Stimulated activated CD4-positive, alpha-beta T cell treated with anti-CD3 and anti-CD28 coated beads, TNF-alpha, amount 100 ng/mL, for 48 hours (primary cell): ENCODE measurements at regions not wholly inside any gene's neighbourhood (a gene's known extent, or its start where the extent isn't known, plus 50 kb on each side); places are given as distances from the start of the nearest gene placed in this dataset.
"Not testable (repeated sequence)": the region's sequence is repeated elsewhere in the genome, so short reads cannot be mapped to it uniquely, and the experiment has no call there.

Source experiments
- DNase-seq, 3 donors: peaks; one replicate each; pipeline ENCODE4 v3.0.0-alpha.2; 2020; ENCODE audit warnings: low read depth in 3 of 3

- DNase-seq = not testable (repeated sequence)
These were observed 94.5 kb upstream of the RAB4A start for GRCh38 chr1:229176457-229176856.

GRCh38 chr1:229180161-229180560 is 90.8 kb upstream of the RAB4A start:
- no peak for DNase-seq

- DNase-seq = no peak
These were observed 89.5 kb upstream of the RAB4A start for GRCh38 chr1:229181419-229181818.

GRCh38 chr1:229183588-229183987 is 87.3 kb upstream of the RAB4A start:
- DNase-seq = no peak

- no peak for DNase-seq
These were observed 86.8 kb upstream of the RAB4A start for GRCh38 chr1:229184066-229184465.

- no peak for DNase-seq
These were observed 84.9 kb upstream of the RAB4A start for GRCh38 chr1:229185963-229186362.

GRCh38 chr1:229186373-229187056 is 84.4 kb upstream of the RAB4A start:
- DNase-seq = peak in 2 of 3 donors; percentile 17 to 18

GRCh38 chr1:229190057-229190575 is 80.8 kb upstream of the RAB4A start:
- no peak for DNase-seq

- no peak for DNase-seq
These were observed 79.7 kb upstream of the RAB4A start for GRCh38 chr1:229191066-229191674.

- no peak for DNase-seq
These were observed 78.9 kb upstream of the RAB4A start for GRCh38 chr1:229192031-229192430.

- DNase-seq = no peak
These were observed 78.1 kb upstream of the RAB4A start for GRCh38 chr1:229192853-229193252.

GRCh38 chr1:229194096-229194495 is 76.8 kb upstream of the RAB4A start:
- DNase-seq = no peak

GRCh38 chr1:229195246-229195645 is 75.7 kb upstream of the RAB4A start:
- no peak for DNase-seq

- no peak for DNase-seq
These were observed 74.3 kb upstream of the RAB4A start for GRCh38 chr1:229196404-229197264.

GRCh38 chr1:229197265-229197585 is 73.7 kb upstream of the RAB4A start:
- DNase-seq = no peak

- DNase-seq = no peak
These were observed 71.4 kb upstream of the RAB4A start for GRCh38 chr1:229199261-229200243.

GRCh38 chr1:229203030-229203751 is 67.7 kb upstream of the RAB4A start:
- no peak for DNase-seq

- DNase-seq = no peak
These were observed 66.8 kb upstream of the RAB4A start for GRCh38 chr1:229203991-229204632.

GRCh38 chr1:229204921-229205777 is 65.8 kb upstream of the RAB4A start:
- DNase-seq = no peak
